ENCODE measurements at regions not wholly inside any gene's neighbourhood (a gene's known extent, or its start where the extent isn't known, plus 50 kb on each side); places are given as distances from the start of the nearest gene placed in this dataset.

GRCh38 chr3:3712971-3713370, 86.3 kb upstream of the LRRN1 start:
- Histone ChIP-seq H3K36me3 (ENCODE audit: control insufficient read depth, insufficient read depth, low read length) (no peaks in the 10 kb centered on the region), H3K9me3 (ENCODE audit: control insufficient read depth, insufficient read depth, low read depth, low read length) (peaks cover 9% of the 10 kb centered on the region; the same call in 1 of the 2 replicates), H3K27ac (ENCODE audit: low read depth, low read length) (no peak overlapping the region), H3K9ac (ENCODE audit: low read length) (no peak overlapping the region), H3K4me3 (ENCODE audit: low read depth, low read length) (no peak overlapping the region), H3K27me3 (ENCODE audit: control insufficient read depth, insufficient read depth, low read length) (no peaks in the 10 kb centered on the region), H3K4me1 (ENCODE audit: control insufficient read depth, insufficient read depth, low read length) (peaks cover 16% of the 10 kb centered on the region)

- H3K27ac ChIP-seq (ENCODE audit: low read depth, low read length) = no peak overlapping the region
- no peaks in the 10 kb centered on the region for H3K36me3 ChIP-seq (ENCODE audit: control insufficient read depth, insufficient read depth, low read length)
- H3K9ac ChIP-seq (ENCODE audit: low read length) = no peak overlapping the region
These were observed 90.5 kb upstream of the LRRN1 start for GRCh38 chr3:3708769-3709115.

GRCh38 chr3:3707858-3708768, 91.1 kb upstream of the LRRN1 start:
- H3K4me3 ChIP-seq (ENCODE audit: low read depth, low read length) = 0 out of 2 replicates have a peak overlapping the region, but pooled peaks have one; percentile 5
- no peaks in the 10 kb centered on the region for H3K27me3 ChIP-seq (ENCODE audit: control insufficient read depth, insufficient read depth, low read length)
- H3K4me1 ChIP-seq (ENCODE audit: control insufficient read depth, insufficient read depth, low read length) = peaks cover 30% of the 10 kb centered on the region
- no peaks in the 10 kb centered on the region for H3K36me3 ChIP-seq (ENCODE audit: control insufficient read depth, insufficient read depth, low read length)
- H3K27ac ChIP-seq (ENCODE audit: low read depth, low read length) = peak overlapping the region; percentile 58; the same call in 1 of the 2 replicates
- H3K9ac ChIP-seq (ENCODE audit: low read length) = no peak overlapping the region
- H3K9me3 ChIP-seq (ENCODE audit: control insufficient read depth, insufficient read depth, low read depth, low read length) = peaks cover 4% of the 10 kb centered on the region; the same call in 1 of the 2 replicates

More at GRCh38 chr3:3708769-3709115, 90.5 kb upstream of the LRRN1 start:
- no peaks in the 10 kb centered on the region for H3K27me3 ChIP-seq (ENCODE audit: control insufficient read depth, insufficient read depth, low read length)
- H3K4me3 ChIP-seq (ENCODE audit: low read depth, low read length) = no peak overlapping the region
- H3K4me1 ChIP-seq (ENCODE audit: control insufficient read depth, insufficient read depth, low read length) = peaks cover 30% of the 10 kb centered on the region
- peaks cover 4% of the 10 kb centered on the region; the same call in 1 of the 2 replicates for H3K9me3 ChIP-seq (ENCODE audit: control insufficient read depth, insufficient read depth, low read depth, low read length)

GRCh38 chr3:3705090-3705775, 94.0 kb upstream of the LRRN1 start:
- no peaks in the 10 kb centered on the region for H3K9me3 ChIP-seq (ENCODE audit: control insufficient read depth, insufficient read depth, low read depth, low read length)
- no peak overlapping the region for H3K9ac ChIP-seq (ENCODE audit: low read length)
- H3K4me3 ChIP-seq (ENCODE audit: low read depth, low read length) = no peak overlapping the region
- H3K27me3 ChIP-seq (ENCODE audit: control insufficient read depth, insufficient read depth, low read length) = no peaks in the 10 kb centered on the region
- H3K4me1 ChIP-seq (ENCODE audit: control insufficient read depth, insufficient read depth, low read length) = peaks cover 30% of the 10 kb centered on the region
- no peaks in the 10 kb centered on the region for H3K36me3 ChIP-seq (ENCODE audit: control insufficient read depth, insufficient read depth, low read length)
- H3K27ac ChIP-seq (ENCODE audit: low read depth, low read length) = no peak overlapping the region

- no peaks in the 10 kb centered on the region for H3K27me3 ChIP-seq (ENCODE audit: control insufficient read depth, insufficient read depth, low read length)
- no peak overlapping the region for H3K4me3 ChIP-seq (ENCODE audit: low read depth, low read length)
- H3K4me1 ChIP-seq (ENCODE audit: control insufficient read depth, insufficient read depth, low read length) = peaks cover 4% of the 10 kb centered on the region
- no peaks in the 10 kb centered on the region for H3K36me3 ChIP-seq (ENCODE audit: control insufficient read depth, insufficient read depth, low read length)
- H3K9ac ChIP-seq (ENCODE audit: low read length) = no peak overlapping the region
- no peak overlapping the region for H3K27ac ChIP-seq (ENCODE audit: low read depth, low read length)
- no peaks in the 10 kb centered on the region for H3K9me3 ChIP-seq (ENCODE audit: control insufficient read depth, insufficient read depth, low read depth, low read length)
These were observed 97.3 kb upstream of the LRRN1 start for GRCh38 chr3:3701949-3702348.

- H3K36me3 ChIP-seq (ENCODE audit: control insufficient read depth, insufficient read depth, low read length) = no peaks in the 10 kb centered on the region
- H3K27ac ChIP-seq (ENCODE audit: low read depth, low read length) = no peak overlapping the region
- H3K9ac ChIP-seq (ENCODE audit: low read length) = no peak overlapping the region
- no peaks in the 10 kb centered on the region for H3K9me3 ChIP-seq (ENCODE audit: control insufficient read depth, insufficient read depth, low read depth, low read length)
- H3K27me3 ChIP-seq (ENCODE audit: control insufficient read depth, insufficient read depth, low read length) = no peaks in the 10 kb centered on the region
- H3K4me1 ChIP-seq (ENCODE audit: control insufficient read depth, insufficient read depth, low read length) = peaks cover under 1% of the 10 kb centered on the region; the same call in 1 of the 2 replicates
- H3K4me3 ChIP-seq (ENCODE audit: low read depth, low read length) = no peak overlapping the region
These were observed 99.2 kb upstream of the LRRN1 start for GRCh38 chr3:3699816-3700633.

- H3K9ac ChIP-seq (ENCODE audit: low read length) = no peak overlapping the region
- H3K4me1 ChIP-seq (ENCODE audit: control insufficient read depth, insufficient read depth, low read length) = no peaks in the 10 kb centered on the region
- no peaks in the 10 kb centered on the region for H3K27me3 ChIP-seq (ENCODE audit: control insufficient read depth, insufficient read depth, low read length)
- no peak overlapping the region for H3K27ac ChIP-seq (ENCODE audit: low read depth, low read length)
- no peaks in the 10 kb centered on the region for H3K9me3 ChIP-seq (ENCODE audit: control insufficient read depth, insufficient read depth, low read depth, low read length)
- H3K4me3 ChIP-seq (ENCODE audit: low read depth, low read length) = no peak overlapping the region
- no peaks in the 10 kb centered on the region for H3K36me3 ChIP-seq (ENCODE audit: control insufficient read depth, insufficient read depth, low read length)
These were observed 99.8 kb upstream of the LRRN1 start for GRCh38 chr3:3699407-3699806.

GRCh38 chr3:3696345-3696744, 102.9 kb upstream of the LRRN1 start:
- Histone ChIP-seq H3K27ac (ENCODE audit: low read depth, low read length) (no peak overlapping the region), H3K4me1 (ENCODE audit: control insufficient read depth, insufficient read depth, low read length) (no peaks in the 10 kb centered on the region), H3K9me3 (ENCODE audit: control insufficient read depth, insufficient read depth, low read depth, low read length) (peaks cover 11% of the 10 kb centered on the region), H3K27me3 (ENCODE audit: control insufficient read depth, insufficient read depth, low read length) (no peaks in the 10 kb centered on the region), H3K36me3 (ENCODE audit: control insufficient read depth, insufficient read depth, low read length) (no peaks in the 10 kb centered on the region), H3K4me3 (ENCODE audit: low read depth, low read length) (no peak overlapping the region), H3K9ac (ENCODE audit: low read length) (no peak overlapping the region)

- Histone ChIP-seq H3K9ac (ENCODE audit: low read length) (no peak overlapping the region), H3K27ac (ENCODE audit: low read depth, low read length) (no peak overlapping the region), H3K4me1 (ENCODE audit: control insufficient read depth, insufficient read depth, low read length) (no peaks in the 10 kb centered on the region), H3K27me3 (ENCODE audit: control insufficient read depth, insufficient read depth, low read length) (no peaks in the 10 kb centered on the region), H3K4me3 (ENCODE audit: low read depth, low read length) (no peak overlapping the region), H3K9me3 (ENCODE audit: control insufficient read depth, insufficient read depth, low read depth, low read length) (peaks cover 11% of the 10 kb centered on the region), H3K36me3 (ENCODE audit: control insufficient read depth, insufficient read depth, low read length) (no peaks in the 10 kb centered on the region)
These were observed 105.6 kb upstream of the LRRN1 start for GRCh38 chr3:3693593-3693992.

- H3K4me3 ChIP-seq (ENCODE audit: low read depth, low read length) = no peak overlapping the region
- H3K36me3 ChIP-seq (ENCODE audit: control insufficient read depth, insufficient read depth, low read length) = no peaks in the 10 kb centered on the region
- H3K9ac ChIP-seq (ENCODE audit: low read length) = no peak overlapping the region
- H3K27ac ChIP-seq (ENCODE audit: low read depth, low read length) = no peak overlapping the region
- H3K4me1 ChIP-seq (ENCODE audit: control insufficient read depth, insufficient read depth, low read length) = no peaks in the 10 kb centered on the region
- H3K27me3 ChIP-seq (ENCODE audit: control insufficient read depth, insufficient read depth, low read length) = no peaks in the 10 kb centered on the region
- peaks cover 13% of the 10 kb centered on the region for H3K9me3 ChIP-seq (ENCODE audit: control insufficient read depth, insufficient read depth, low read depth, low read length)
These were observed 109.4 kb upstream of the LRRN1 start for GRCh38 chr3:3689601-3690375.
